GM18511 (cell line): ENCODE measurements at regions not wholly inside any gene's neighbourhood (a gene's known extent, or its start where the extent isn't known, plus 50 kb on each side); places are given as distances from the start of the nearest gene placed in this dataset.
"Not testable (repeated sequence)": the region's sequence is repeated elsewhere in the genome, so short reads cannot be mapped to it uniquely, and the experiment has no call there.

ENCODE experiments used
- ATAC-seq: cut with Tn5 transposase; IDR thresholded peaks from one replicate; pipeline ENCODE4 v1.9.1; 2021; ENCODE audit warnings: mild to moderate bottlenecking, moderate library complexity; ENCODE audit not compliant: unreplicated experiment

DNA sequence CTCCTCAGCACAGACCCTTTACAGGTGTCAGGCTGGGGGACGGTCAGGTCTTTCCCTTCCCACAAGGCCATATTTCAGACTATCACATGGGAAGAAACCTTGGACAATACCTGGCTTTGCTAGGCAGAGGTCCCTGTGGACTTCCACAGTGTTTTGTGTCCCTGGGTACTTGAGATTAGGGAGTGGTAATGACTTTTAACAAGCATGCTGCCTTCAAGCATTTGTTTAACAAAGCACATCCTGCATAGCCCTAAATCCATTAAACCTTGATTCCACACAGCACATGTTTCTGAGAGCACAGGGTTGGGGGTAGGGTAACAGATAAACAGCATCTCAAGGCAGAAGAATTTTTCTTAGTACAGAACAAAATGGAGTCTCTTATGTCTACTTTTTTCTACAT lies 451.2 kb downstream of the PLOD2 start:
- not testable (repeated sequence) for ATAC-seq

DNA sequence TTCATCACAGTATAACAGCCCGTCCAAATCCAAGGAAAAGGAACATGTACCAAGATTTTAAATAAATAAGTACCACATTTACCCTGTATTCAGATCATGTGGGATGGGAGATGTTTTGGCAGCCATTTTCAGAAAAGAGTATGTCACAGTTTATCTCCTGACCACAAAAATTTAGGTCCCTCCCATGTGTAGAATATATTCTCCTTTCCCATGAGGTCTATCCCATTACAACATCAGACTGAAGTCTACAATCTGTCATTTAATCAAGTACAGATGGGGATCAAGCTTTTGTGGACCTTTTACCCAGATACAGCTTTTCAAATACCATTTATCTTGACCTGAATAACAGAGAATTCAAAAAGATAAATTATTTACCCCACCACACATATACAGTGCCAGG lies 444.5 kb downstream of the PLOD2 start:
- no peak for ATAC-seq

DNA sequence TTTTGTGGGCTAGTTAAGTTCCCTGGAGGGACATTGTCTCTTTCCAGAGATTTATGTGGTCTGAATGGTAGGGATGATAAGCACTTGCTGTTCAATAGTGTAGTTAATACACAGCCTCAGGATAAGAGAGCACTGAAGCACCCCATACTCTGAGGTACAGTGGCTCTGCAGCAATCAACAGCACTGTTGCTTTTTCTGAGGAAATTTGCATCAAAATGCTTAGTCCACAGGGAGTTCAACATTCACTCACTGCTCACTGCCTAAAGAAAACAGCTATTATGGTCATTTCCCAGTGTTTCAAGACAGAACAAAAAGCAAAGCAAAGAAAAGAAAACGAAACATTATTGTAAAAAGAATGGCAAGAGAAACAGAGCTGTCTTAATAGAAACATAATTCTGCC lies 441.9 kb downstream of the PLOD2 start:
- no peak for ATAC-seq

DNA sequence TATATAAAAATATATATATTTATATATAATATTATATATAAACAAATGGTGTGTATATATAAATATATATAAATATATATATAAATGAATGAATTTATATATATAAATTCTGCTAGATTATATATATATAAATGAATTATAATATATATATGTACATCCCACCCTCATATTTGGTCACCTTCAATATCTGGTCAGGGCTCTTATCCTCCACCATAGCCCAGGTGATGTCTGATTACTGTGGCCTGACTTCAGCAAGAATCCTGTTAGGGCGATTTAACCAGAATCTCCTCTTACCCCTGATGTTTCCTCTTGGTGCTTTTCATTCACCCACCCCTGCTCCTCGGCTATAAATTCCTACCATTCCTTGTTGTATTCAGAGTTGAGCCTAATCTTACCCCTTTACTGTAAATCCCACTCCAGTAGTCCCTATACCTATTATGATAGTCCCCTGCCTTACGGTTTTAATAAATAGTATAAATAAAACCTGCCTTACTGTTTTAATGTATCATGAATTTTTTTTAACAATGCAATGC lies 439.6 kb downstream of the PLOD2 start:
- no peak for ATAC-seq

DNA sequence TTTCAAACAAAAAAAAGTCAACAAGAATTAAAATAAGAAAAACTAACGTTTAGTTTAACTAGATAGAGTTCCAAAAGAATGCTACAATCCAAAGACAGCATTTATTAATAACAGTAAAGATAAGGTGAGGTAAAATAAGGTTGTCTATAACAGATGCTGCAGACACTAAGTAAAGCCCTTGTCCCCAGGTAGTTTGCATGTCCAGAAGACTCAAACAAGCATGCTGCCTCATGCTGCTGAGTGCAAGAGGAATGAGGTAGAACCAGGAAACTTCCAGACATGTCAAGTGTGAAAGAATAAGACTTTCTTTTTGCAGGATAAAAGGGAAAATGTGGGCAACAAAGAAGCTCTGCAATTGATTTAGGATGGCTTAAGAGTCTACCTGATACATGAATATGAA lies 439.2 kb downstream of the PLOD2 start:
- no peak for ATAC-seq

DNA sequence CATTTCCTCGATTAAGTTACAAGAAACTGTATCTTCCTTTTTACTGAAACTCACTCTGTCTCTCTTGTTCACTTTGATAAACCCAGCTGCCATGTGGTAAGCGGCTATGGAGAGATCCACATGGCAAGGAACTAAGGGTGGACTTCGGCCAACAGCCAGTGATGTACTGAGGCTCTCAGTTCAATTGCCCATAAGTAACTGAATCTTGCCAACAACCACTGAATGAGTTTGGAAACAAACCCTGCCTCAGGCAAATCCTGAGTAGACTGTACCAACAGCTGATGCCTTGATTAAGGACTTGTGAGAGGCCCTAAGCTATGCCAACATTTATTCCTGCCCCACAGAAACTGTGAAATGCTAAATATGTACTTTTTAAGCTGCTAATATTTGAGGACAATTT lies 433.5 kb downstream of the PLOD2 start:
- ATAC-seq = no peak

DNA sequence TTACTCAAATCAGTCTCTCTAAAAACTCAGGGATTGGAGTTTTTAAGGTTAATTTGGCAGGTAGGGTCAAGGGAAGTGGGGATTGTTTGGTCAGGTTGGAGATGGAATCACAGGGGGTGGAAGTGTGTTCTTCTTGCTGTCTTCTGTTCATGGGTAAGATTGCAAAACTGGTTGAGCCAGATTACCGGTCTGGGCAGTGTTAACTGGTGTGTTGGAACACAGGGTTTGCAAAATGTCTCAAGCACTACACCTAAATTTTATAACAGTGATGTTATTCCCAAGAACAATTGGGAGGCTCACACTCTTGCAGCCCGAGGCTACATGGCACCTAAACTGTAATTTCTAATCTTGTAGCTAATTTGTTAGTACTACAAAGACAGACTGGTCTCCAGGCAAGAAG lies 425.4 kb downstream of the PLOD2 start:
- ATAC-seq = no peak

DNA sequence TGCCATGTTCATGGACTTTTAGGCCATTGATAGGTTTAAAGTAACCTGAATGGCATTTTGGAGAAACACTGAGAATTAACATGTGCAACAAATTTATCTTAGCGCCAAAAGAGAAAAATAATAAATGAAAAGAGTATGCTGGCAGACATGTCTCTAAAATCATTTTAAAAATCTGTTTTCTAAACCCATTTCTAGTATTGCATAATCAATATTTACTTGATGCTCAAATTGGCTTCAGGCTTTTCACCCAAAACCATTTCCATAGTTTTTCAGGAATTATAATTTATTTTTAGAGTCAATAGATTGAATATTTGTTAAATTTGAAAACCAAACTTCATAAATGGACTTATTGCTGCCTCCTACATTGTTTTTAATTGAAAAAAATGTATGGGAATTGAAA lies 423.0 kb downstream of the PLOD2 start:
- no peak for ATAC-seq

DNA sequence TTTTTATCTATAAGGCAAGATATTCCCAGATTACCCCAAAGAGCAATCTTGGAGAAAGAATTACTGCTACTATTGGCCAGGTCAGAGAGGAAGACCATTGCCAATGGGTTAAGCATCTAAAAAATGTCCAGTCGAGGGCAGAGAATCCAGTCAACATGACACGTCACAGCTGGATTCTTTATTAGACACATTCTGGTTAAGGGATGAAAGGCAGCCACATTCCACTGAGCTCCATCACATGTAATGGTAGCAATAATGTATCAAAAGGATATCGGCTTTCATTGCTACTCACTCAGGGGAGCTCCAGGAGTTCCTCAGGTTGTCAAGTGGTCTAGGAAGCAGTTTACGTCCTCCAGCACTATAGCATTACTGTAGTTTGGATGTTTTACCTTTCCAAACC lies 421.1 kb downstream of the PLOD2 start:
- no peak for ATAC-seq

DNA sequence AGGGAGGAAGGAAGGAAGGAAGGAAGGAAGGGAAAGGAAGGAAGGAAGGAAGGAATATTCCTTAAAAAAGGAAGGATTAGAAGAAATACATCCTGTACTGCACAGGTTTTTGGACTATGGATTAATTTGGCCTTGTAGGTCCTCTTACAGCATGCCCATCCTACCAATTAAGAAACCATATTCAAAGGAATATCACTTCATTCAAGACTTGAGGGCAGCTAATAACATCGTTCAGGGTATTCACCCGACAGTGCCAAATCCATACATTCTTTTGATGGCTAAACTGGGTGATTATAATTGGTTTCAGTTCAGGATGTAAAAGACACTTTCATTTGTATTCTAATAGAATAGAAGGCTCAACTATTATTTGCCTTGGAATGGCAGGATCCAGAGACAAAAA lies 410.3 kb downstream of the PLOD2 start:
- ATAC-seq = no peak

DNA sequence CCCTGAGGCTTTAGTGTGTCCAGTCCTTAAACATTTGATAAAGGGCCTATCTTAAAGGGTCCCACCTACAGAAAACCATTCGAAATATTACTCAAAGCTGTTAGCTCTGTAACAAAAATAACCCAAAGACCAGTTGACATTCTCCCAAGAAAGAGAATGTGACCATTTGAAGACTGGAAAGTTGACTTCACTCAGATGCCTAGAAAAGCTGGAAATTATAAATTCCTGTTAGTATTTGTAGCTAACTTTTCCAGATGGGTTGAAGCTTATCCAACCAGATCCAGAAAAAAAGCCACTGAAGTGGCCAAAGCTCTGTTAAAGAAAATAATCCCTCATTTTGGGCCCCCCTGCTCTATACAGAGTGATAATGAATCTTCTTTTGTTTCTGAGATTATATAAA lies 408.4 kb downstream of the PLOD2 start:
- ATAC-seq = no peak

DNA sequence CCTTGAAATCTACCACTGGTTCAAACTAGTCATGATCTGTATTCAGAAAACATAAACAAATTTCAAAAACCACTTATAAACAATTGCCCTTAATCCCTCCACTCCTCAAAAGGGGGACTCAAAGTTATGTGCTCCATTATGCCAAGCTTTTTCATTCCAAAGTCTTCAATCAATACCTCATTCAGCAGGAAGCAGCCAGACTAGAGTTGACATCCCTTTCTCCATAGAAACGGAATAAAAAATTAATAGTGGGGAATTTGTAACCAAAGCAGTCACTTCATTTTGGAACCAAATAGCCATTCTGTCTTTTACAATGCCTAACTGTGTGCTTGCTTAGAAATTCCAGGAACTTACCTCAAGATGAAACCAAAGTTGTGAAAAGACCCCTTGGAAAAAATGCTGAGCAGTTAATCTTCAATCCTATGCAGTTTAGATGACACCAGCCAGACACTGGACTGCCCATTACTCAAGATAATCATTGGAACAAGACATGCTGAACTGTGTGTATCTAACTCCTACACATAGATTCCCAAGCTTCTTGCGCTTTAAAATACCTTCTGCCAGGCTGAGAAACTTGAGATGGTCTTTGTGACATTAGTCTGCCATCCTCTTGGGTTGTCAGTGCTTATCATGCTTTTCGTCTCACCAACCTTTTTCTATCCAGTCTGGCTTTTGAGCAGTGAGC lies 406.2 kb downstream of the PLOD2 start:
- ATAC-seq = no peak

DNA sequence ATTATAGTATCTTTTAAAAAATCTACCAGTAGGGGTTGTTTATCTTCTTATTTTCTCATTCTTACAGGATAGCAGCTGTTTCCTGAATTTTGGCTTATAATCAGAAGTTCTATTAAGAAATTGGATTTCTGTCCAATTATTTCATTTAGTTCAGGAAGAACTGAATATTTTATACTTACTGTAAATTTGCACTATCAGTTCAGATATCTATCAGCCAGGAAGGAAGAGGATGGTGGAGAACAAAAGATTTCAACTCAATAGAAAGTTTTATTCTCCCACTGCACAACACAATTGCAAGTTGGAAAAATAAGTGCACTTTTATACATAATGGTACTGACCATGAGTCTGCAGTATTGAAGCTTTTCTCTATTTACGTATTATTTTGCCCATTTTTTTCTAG lies 400.9 kb downstream of the PLOD2 start:
- ATAC-seq = no peak

DNA sequence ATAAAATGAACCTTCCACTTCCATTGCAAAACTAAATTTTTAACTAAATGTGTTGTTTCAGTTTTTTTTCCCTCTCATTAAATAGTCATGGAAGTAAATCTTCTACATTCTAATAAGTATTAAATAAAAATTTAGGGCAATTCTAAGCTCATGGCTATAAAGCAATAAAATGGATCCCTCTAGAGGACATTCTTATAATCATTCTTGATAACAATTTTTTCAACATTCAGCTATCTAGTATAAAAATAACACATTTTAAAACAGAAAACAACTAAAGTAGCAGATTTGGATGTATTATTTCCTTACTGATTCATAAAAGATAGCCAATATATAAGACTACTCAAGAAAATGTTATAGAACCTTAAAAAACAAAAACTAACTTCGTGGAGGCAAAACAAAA lies 393.1 kb downstream of the PLOD2 start:
- no peak for ATAC-seq

DNA sequence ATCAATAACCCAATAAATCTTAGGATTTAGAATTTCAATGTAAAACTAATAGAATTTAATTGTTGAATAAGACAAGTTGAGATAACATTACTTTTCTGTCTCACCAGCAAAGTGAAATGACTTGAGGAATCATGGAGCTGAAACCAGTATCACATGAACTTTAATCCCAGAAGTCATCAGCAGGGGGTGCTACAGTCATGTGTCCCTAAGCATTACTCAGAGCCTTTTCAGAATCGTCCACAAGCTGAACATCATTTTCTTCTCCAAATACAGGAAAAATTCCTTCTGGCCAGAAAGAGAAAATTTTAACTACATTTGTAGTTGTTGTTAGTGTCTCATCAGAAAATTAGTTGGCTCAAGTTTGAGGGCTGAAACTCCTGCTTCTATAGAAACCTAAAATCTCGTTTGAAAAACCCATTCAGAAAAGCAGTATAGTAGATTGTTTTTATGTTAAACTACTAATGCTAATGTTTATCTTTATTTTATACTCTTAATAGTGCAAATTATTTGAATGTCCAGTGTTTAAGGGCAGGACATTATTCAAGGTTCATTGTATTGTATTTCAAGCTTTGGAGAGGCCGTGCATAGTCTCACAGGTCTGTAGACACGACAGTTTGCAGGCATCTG lies 384.1 kb downstream of the PLOD2 start:
- ATAC-seq = peak; percentile 78

DNA sequence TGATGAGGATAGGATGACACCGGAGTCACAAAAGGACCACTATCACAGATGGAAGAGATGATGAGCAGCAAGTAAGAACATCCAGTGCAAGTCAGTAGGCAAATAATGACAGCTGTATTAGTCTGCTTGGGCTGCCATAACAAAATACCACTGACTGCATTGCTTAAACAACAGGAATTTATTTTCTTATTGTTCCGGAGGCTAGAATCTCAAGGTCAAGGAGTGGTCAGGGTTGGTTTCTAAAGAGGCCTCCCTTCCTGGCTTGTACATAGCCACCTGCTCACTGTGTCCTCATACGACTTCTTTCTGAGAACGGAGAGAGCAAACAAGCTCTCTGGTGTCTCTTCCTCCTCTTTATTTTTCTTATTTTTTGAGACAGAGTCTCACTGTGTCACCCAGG lies 380.7 kb downstream of the PLOD2 start:
- ATAC-seq = no peak

DNA sequence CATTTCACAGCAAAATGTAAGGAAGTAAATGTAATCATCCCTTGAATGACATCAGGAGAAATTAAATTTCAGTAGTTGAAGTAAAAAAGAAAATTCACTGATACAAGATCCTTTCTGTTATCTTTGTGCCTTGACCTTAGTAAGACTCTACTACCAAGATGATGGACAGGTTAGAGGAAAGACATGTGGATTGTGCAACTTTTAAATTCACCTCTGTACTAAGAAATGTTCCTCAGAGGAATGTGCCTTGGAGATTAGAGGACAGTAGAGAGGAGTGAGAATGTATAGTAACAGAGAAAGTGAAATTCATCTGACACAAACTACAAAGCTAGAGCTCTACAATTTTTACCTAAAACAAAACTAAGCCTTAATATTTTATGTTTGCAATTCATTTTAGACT lies 375.3 kb downstream of the PLOD2 start:
- ATAC-seq = no peak

DNA sequence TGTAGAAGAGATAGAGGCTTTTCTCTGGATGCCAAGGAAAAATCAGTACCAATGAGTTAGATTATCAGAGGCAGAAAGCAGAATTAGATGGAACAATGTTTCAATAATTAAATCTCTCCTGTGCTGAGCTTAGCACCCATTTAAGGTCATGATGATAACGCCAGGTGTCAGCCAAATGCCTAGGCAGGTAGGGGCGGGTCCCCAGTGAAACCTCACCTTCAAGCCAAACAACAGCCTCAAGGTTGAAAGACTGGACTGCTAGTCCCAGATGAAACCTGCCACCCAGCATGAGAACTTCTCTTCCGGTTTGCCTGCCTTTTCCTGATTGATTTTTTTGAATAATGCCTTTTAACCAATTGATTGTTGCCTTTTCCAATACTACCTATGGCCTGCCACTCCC lies 363.0 kb downstream of the PLOD2 start:
- ATAC-seq = no peak

DNA sequence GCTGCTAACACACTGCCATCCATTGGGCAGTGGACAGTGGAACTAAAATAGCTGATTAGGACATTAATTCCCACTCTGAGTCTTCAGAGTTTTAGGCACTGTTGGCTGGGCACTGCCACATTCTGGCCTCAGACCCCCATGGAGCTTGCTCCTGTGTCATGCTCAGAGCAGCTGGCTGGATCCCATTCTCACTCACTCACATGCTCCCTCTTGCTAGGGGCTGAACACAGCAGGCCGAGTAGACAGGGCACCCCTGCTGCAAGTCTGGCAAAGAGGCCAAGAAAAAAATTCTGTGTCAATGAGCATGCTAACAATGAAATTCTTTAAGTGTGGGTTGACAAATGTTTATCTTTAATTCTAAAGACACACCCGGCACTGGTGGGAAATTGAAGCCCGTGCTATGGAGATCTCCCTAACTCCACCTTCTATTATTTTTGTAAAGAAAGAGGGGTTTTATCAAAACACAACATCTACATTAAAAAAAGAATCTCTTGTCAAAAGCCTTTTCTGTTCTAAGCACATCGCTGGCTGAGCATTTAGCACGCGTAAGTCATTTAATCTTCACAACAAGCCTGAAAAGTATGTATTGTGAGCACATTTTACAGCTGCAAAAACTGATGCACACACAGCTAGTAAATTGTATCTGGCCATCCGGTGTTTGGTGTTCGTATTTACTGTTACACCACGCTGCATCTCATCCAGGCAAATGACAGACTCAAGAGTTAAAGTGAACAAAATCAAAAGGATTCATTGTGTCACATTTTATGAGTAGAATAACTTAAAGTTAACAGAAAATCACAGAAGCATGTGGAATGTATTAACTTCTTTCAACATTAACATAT lies 362.1 kb downstream of the PLOD2 start:
- no peak for ATAC-seq

DNA sequence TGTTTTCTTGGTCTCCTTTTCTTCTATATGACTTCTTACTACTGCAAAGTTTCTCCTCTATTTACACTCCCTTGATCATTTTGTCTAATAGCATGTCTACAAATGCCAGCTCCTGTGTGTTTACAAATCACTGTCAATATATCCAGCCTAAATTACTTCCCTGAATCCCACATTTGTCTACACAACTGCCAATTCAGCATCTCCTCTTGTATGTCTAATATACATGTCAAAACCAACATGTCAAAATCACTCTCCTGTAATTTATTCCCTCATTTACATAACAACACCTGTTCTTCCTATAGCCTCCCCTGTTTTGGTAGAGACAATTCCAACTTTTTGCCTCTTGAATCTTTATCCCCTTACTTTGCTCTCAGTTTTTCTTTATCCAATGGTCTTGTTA lies 359.3 kb downstream of the PLOD2 start:
- no peak for ATAC-seq

DNA sequence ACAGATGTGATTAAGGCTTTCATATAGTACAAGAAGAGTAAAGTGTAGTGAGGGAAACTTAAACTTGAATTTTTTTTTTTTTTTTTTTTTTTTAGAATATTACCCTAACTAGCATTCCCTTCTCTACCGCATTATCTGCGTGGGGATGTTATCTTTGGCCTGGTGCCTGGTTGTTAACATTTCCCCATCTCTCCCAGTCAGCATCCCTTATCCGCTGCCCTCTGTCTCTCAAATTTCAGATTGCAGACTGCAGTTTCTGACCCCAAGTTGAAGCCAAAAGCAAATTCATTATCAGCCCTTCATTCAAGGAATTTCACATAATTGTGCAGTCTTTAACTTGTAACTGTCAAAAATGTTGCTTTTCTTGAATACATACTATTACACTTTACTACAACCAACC lies 353.0 kb downstream of the PLOD2 start:
- ATAC-seq = no peak

DNA sequence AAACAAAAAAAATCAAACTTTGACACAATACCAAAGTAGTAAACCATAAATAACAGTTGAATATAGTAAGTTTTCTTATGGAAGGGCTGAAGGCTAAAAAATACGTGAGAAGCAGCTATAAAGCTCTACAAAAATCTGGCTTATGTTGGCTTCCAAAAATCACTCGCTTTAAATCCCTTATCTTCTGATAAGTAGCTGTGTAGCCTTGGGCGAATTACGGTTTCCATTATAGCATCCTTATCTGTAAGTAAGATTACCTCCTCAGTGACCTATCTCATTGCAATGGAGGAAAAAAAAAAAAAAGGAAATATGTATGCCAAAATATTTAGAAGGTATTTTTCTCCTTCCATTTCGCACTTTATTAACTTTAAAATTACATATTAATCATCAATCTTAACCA lies 348.6 kb downstream of the PLOD2 start:
- no peak for ATAC-seq
